Duodenal mucosa (tissue), 2 donors: ENCODE measurements at regions not wholly inside any gene's neighbourhood (a gene's known extent, or its start where the extent isn't known, plus 50 kb on each side); places are given as distances from the start of the nearest gene placed in this dataset.

Experiments used
- H3K27ac ChIP-seq: one replicate; pipeline ENCODE4 v1.7.0; 2013; ENCODE audit warnings: low read depth, low read length
- H3K27me3 ChIP-seq, 2 donors: one replicate each; pipeline ENCODE4 v1.7.0; 2013; ENCODE audit warnings: low read length in 2 of 2, control low read depth in 1 of 2; ENCODE audit not compliant: insufficient read depth in 2 of 2, control insufficient read depth in 1 of 2
- H3K36me3 ChIP-seq, 2 donors: one replicate each; pipeline ENCODE4 v1.7.0; 2013; ENCODE audit warnings: low read length in 2 of 2, control low read depth in 1 of 2; ENCODE audit not compliant: insufficient read depth in 2 of 2, control insufficient read depth in 1 of 2
- H3K4me1 ChIP-seq, 2 donors: one replicate each; pipeline ENCODE4 v1.7.0; 2013; ENCODE audit warnings: low read length in 2 of 2, control low read depth in 1 of 2; ENCODE audit not compliant: insufficient read depth in 2 of 2, control insufficient read depth in 1 of 2
- H3K4me3 ChIP-seq, 2 donors: one replicate each; pipeline ENCODE4 v1.7.0; 2013; ENCODE audit warnings: low read length in 2 of 2, low read depth in 1 of 2
- H3K9ac ChIP-seq, 2 donors: one replicate each; pipeline ENCODE4 v1.7.0; 2013; ENCODE audit warnings: low read length in 2 of 2, low read depth in 1 of 2
- H3K9me3 ChIP-seq, 2 donors: one replicate each; pipeline ENCODE4 v1.7.0; 2013; ENCODE audit warnings: low read length in 2 of 2, control low read depth in 1 of 2; ENCODE audit not compliant: control insufficient read depth in 1 of 2

DNA sequence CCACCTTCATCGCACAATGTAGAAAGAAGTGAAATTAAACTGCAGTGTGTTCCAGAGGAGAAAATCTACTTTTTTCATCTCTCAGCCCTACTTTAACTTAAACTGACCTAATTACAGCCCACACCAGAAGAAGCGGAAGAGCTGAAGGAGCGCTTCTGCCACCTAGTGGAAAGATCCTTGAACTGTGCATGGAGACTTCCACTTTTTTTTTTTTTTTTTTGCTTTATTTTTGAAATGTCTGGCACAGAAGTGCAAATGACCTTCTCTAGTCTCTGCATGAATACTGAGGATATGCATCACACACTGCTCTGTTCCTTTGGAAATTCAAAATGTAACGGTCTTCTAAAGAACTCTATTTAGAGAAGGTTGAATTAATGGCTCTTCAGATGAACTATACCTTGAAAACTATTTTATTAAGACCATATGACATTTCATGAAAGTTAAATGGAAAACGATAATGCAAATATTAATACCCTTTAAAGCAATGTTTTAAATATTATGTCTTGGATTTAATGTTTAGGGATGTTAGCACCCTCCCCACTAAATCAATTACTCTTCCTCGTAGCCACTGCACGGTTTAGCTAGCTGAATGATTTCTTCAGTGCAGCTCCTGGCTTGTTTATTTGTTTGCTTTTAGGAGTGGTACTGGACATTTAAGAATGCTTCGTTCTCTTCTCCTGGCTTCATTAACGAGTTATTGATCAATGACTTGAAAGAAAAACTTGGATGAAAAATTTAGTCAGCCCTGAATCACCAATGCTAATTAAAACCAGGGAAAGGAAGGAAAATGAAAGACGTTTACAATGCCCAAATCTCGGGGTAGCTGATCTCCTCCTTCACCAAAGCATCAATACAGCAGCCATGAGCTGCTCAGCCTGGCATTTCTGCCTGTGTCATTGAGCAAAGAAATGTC lies 569.6 kb upstream of the GJE1 start:
- Histone ChIP-seq H3K36me3 (no peaks in the 10 kb centered on the region), H3K4me3 (peak overlapping the region; percentile 19 to 52), H3K9me3 (no peaks in the 10 kb centered on the region), H3K9ac (peak overlapping the region in 1 of 2 donors; percentile 52), H3K27ac (no peak overlapping the region), H3K27me3 (no peaks in the 10 kb centered on the region), H3K4me1 (peaks cover 0 to 4% of the 10 kb centered on the region in 2 donors)

DNA sequence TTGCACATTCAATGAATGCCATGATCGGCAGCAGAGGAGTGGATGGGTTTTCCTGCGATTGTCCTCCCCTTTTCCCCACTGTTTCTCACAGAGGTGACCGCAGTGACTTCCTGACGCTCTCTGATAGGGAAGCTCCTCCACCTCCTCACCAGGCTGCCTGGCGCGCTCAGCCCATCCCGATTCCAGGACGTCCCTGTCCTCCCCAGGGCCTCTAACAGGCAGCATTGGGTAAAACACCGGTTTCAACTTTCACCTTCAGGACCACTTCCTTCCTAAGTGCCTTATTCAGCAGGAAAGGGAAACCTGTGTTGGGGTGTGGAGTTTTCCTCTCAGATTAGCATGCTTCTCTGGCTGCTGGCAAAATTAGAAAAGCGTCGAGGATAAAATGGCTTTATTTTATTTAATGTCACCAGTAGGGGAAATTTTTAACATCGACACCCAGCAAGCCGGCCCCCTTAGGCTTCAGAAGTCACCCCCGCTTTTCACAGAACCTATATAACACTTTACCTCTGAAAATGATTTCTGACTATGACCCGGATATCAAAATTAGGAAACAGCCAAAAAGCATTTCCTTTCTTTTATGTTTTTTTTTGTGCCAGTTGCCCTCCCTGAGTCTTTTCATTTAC lies 570.4 kb upstream of the GJE1 start:
- H3K4me1 ChIP-seq: peaks cover 0 to 4% of the 10 kb centered on the region in 2 donors
- peak overlapping the region; percentile 19 to 52 for H3K4me3 ChIP-seq
- no peak overlapping the region for H3K27ac ChIP-seq
- no peaks in the 10 kb centered on the region for H3K27me3 ChIP-seq
- peak overlapping the region in 1 of 2 donors; percentile 52 for H3K9ac ChIP-seq
- H3K36me3 ChIP-seq: no peaks in the 10 kb centered on the region
- H3K9me3 ChIP-seq: no peaks in the 10 kb centered on the region

GRCh38 chr6:141561154-141561553 lies 571.6 kb upstream of the GJE1 start:
- H3K27ac ChIP-seq: no peak overlapping the region
- no peaks in the 10 kb centered on the region for H3K9me3 ChIP-seq
- no peak overlapping the region for H3K9ac ChIP-seq
- H3K4me3 ChIP-seq: no peak overlapping the region
- no peaks in the 10 kb centered on the region for H3K36me3 ChIP-seq
- no peaks in the 10 kb centered on the region for H3K27me3 ChIP-seq
- H3K4me1 ChIP-seq: peaks cover 0 to 4% of the 10 kb centered on the region in 2 donors

- Histone ChIP-seq H3K9ac (no peak overlapping the region), H3K27me3 (no peaks in the 10 kb centered on the region), H3K9me3 (peaks cover 0 to 5% of the 10 kb centered on the region in 2 donors), H3K4me1 (no peaks in the 10 kb centered on the region), H3K36me3 (no peaks in the 10 kb centered on the region), H3K27ac (no peak overlapping the region), H3K4me3 (no peak overlapping the region)
These were observed 580.3 kb upstream of the GJE1 start for GRCh38 chr6:141552463-141552862.

GRCh38 chr6:141552031-141552430 lies 580.7 kb upstream of the GJE1 start:
- Histone ChIP-seq H3K9me3 (peaks cover 0 to 5% of the 10 kb centered on the region in 2 donors), H3K36me3 (no peaks in the 10 kb centered on the region), H3K27ac (no peak overlapping the region), H3K9ac (no peak overlapping the region), H3K4me3 (no peak overlapping the region), H3K27me3 (no peaks in the 10 kb centered on the region), H3K4me1 (no peaks in the 10 kb centered on the region)

GRCh38 chr6:141551318-141551717 lies 581.4 kb upstream of the GJE1 start:
- H3K4me1 ChIP-seq: no peaks in the 10 kb centered on the region
- H3K36me3 ChIP-seq: no peaks in the 10 kb centered on the region
- no peaks in the 10 kb centered on the region for H3K27me3 ChIP-seq
- H3K9me3 ChIP-seq: peaks cover 0 to 5% of the 10 kb centered on the region in 2 donors
- H3K9ac ChIP-seq: no peak overlapping the region
- H3K4me3 ChIP-seq: no peak overlapping the region
- no peak overlapping the region for H3K27ac ChIP-seq

DNA sequence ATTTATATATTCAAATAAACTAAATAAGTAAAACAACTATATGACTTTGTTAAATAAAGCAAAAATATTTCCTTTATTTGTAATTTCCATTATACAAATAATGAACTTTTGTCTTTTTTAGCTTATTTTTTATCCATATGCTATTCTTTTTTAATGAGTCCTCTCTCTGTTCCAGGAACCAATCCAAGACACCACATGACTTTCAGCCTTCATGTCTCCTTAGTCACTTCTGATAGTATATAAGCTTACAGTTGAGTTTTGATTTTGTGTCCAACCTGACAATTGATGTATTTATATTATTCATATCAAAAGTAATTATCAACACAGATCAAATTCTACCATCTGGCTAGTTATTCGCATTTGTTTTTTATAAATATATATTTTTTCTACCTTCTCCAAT lies 582.3 kb upstream of the GJE1 start:
- Histone ChIP-seq H3K27me3 (no peaks in the 10 kb centered on the region), H3K4me1 (no peaks in the 10 kb centered on the region), H3K4me3 (no peak overlapping the region), H3K36me3 (no peaks in the 10 kb centered on the region), H3K27ac (no peak overlapping the region), H3K9ac (no peak overlapping the region), H3K9me3 (peaks cover 0 to 5% of the 10 kb centered on the region in 2 donors)

GRCh38 chr6:141548966-141549365 lies 583.8 kb upstream of the GJE1 start:
- Histone ChIP-seq H3K36me3 (no peaks in the 10 kb centered on the region), H3K9ac (no peak overlapping the region), H3K9me3 (peaks cover 0 to 5% of the 10 kb centered on the region in 2 donors), H3K27ac (no peak overlapping the region), H3K27me3 (no peaks in the 10 kb centered on the region), H3K4me3 (no peak overlapping the region), H3K4me1 (no peaks in the 10 kb centered on the region)

DNA sequence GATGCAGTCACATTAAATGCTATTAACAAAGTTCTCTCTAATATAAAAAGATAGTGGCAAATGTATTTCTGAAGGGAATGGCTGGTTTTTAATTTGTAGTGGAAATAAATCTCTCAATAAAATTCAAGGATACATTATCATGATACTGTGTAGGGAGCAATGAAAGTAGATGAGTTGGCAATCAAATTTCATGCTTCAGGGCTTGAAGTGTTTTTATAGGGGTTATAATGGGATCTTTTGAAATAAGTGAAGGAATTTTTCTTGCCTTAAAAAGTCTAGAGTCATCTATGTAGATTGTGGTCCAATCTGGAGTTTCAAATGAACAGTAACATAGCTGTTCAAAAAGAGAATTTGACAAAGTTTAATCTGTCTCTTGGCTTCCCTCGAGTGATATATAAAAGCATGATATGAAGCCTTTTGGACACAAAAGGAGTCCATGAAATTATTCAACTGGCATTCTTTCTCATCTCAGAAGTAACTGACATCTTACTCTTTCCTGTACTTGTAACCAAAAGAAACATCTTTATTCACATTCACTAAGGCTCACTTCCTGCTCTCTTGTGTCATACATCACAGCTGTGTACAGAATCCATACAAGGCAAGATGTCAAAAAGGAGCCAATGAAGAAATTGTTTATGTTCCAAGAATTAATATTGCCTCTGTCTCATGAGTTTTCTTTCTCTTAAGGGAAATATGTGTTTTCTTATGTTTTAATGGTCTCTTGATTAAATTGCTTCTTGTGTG lies 591.0 kb upstream of the GJE1 start:
- no peaks in the 10 kb centered on the region for H3K9me3 ChIP-seq
- no peaks in the 10 kb centered on the region for H3K27me3 ChIP-seq
- H3K4me3 ChIP-seq: no peak overlapping the region
- no peak overlapping the region for H3K27ac ChIP-seq
- no peaks in the 10 kb centered on the region for H3K4me1 ChIP-seq
- H3K9ac ChIP-seq: no peak overlapping the region
- no peaks in the 10 kb centered on the region for H3K36me3 ChIP-seq

DNA sequence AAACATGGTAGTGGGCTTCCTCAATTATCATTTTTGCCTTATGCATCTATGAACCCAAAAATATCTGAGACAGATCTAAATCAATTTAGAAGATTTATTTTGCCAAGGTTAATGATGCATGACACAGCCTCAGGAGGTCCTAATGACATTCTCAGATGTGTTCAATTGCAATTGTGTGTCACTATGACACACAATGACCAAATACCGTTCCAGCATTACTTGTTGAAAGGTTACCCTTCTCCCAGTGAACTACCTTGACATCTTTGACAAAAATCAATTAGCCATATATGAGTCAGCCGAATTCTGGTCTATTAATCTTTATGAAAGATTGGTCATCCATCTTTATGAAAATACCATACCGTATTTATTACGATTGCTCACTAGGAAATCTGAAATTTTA lies 592.5 kb upstream of the GJE1 start:
- H3K4me3 ChIP-seq: no peak overlapping the region
- H3K27me3 ChIP-seq: no peaks in the 10 kb centered on the region
- H3K27ac ChIP-seq: no peak overlapping the region
- no peaks in the 10 kb centered on the region for H3K4me1 ChIP-seq
- no peaks in the 10 kb centered on the region for H3K9me3 ChIP-seq
- H3K36me3 ChIP-seq: no peaks in the 10 kb centered on the region
- no peak overlapping the region for H3K9ac ChIP-seq
